Posterior cingulate gyrus (tissue), 11 donors: ENCODE measurements at regions not wholly inside any gene's neighbourhood (a gene's known extent, or its start where the extent isn't known, plus 50 kb on each side); places are given as distances from the start of the nearest gene placed in this dataset.

Source experiments
- DNase-seq, 10 donors: peaks; one replicate each; pipeline versions ENCODE4 v3.0.0 to v3.0.0-alpha.2; 2020 to 2021; ENCODE audit warnings: mixed read lengths in 3 of 10
- intact Hi-C: fragments of 100-400 bp; cut with DNase I; formaldehyde crosslinking; loops from one replicate; pipeline ENCODE4 v1.15.1; 2023

GRCh38 chr22:27656970-27657369 is 144.6 kb downstream of the MN1 start:
- DNase-seq = no peak
- intact Hi-C loops = no loop called here

DNA sequence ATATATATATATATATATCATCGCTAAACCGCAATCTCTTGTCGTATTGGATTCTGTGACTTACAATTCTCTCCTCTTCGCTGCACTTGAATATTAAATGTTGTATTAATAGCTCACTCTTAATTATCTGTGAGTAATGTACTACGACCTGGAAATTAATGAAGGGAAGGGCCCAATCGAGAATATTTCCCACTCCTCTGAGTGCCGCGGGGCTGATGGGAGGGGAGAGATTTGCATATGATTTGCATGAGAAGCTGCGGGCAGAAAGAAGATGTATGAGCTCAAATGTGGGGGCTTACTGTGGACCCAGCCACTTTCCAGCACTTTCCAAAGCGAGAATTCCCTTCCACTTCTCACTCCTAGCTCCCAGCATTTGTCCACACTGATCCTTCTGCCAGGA is 141.2 kb downstream of the MN1 start:
- intact Hi-C loops = no loop called here
- peak in 1 of 10 donors; percentile 8 for DNase-seq

DNA sequence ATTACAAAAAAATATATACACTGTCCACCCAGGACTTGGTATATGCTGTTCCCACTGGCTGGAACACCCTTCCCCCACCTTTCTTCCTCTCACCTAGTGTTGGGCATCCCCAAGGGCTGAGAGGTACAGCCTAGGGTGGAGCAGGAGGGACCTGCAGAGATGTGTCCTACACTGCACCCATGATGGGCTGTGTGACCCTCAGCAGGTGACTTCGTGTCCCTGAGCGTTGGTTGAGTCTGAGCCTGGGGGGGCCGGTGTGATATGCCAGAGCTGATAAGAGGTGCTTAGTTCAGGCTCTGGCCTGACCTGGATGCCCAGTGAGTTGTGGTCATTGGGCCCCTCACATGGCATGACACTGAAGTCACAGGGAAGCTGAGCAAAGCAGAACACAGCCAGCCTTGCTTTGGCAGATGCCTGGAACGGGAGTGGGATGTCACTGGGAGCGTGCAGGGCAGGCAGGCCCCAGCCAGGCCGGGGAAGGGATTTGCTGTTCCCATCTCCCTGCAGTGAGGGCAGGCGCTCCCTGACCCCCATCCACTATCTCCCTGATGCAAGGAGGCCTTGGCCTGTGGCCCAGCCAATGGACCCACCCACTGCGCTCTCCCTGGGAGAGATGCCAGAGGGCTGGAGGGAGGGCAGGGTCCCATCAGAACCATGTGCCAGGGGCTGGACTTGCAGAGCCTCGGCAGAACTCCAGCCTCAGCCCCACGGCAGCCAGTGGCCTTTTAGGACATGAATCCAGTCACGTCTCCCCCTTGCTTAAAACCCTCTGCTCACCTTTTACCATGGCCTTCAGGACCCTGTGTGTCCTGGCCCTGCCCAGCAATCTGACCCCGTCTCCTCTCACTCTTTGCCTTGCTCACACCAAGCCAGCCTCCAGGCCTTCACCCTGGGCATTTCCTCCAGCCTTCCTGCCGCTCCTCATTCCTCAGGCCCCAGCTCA is 138.9 kb downstream of the MN1 start:
- intact Hi-C loops = no loop called here
- DNase-seq = peak in 3 of 10 donors; percentile 15 to 90 (median 42)

DNA sequence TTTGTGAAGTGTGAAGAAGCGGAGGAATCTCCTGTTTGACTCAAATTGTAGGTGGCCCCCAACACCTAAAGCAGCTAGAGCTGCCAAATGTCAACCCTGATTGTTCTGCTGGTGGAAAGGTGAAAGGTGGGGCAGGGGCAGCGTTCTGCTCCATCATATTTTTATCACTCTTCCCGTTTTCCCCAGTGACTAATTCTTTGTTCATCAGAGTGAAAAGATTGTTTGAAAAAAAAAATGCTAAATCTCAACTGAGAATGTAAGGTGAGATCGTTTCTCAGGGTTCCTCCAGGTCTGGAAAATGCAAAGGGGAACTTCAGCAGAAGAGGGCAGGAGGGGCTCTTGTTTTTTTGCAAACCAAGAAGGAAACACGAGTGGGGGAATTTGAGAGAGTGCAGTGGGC is 137.7 kb downstream of the MN1 start:
- no peak for DNase-seq
- intact Hi-C loops = no loop called here

DNA sequence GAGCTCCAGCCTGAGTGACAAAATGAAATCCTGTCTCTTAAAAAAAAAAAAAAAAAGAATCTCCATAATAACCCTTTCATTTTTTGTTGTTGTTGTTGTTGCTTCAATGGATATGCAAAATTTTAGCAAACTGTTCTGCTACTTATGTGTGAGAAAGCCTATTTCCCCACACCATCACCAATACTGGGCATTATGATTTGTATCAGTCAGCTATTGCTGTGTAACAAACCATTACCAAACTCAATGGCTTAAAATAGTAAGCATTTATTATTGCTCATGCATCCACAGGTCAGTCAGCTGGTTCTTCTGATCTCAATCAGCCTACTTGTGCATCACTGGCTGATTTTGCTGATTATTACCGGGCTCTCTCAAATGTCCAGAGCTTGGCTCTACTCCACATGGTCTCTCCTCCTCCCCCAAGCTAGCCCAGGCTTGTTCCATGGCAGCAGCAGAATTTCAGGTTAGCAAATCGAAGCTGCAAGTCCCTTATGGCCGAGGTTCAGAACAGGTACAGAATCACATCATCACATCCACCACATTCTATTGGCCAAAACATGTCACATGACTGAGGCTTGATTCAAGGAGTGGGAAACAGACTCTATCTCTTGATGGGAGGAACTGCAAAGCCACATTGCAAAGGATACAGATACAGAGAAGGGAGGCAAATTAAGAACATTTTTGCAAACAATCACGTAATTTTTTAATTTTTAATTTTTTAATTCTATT is 135.1 kb downstream of the MN1 start:
- no peak for DNase-seq
- intact Hi-C loops = no loop called here

DNA sequence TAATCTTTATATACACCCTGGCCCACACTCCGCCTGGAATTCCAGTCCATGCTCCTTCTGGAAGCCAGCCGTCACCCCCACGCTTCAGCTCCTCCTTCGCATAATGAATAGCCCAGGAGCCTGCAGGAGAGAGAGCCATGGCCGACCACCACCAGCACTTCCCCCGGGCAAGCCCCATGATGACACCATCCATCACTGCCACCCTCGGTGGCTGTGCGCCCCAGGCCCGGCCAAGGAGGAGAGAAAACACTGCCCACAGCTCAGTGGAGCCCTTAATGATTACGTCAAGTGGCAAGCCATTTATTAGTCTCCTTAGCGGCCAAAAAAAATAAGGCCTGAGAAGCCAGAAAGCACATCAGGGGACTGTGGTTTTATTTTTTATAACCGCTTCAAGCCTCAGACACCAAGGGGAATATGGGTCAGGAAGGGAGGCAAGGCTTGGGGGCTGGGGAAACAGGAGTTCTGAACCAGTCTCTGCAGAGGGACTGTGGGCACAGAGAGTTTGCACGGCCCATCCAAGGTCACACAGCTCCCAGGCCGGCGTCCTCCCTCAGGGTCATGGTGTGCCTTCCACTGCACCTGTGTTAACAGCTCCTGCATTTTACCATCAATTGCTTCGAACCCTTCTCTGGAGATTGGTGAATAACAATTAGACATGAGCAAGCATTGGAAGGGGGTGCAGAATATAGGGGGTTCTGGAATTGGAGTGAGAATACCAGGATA is 134.3 kb downstream of the MN1 start:
- DNase-seq = no peak
- intact Hi-C loops = no loop called here

DNA sequence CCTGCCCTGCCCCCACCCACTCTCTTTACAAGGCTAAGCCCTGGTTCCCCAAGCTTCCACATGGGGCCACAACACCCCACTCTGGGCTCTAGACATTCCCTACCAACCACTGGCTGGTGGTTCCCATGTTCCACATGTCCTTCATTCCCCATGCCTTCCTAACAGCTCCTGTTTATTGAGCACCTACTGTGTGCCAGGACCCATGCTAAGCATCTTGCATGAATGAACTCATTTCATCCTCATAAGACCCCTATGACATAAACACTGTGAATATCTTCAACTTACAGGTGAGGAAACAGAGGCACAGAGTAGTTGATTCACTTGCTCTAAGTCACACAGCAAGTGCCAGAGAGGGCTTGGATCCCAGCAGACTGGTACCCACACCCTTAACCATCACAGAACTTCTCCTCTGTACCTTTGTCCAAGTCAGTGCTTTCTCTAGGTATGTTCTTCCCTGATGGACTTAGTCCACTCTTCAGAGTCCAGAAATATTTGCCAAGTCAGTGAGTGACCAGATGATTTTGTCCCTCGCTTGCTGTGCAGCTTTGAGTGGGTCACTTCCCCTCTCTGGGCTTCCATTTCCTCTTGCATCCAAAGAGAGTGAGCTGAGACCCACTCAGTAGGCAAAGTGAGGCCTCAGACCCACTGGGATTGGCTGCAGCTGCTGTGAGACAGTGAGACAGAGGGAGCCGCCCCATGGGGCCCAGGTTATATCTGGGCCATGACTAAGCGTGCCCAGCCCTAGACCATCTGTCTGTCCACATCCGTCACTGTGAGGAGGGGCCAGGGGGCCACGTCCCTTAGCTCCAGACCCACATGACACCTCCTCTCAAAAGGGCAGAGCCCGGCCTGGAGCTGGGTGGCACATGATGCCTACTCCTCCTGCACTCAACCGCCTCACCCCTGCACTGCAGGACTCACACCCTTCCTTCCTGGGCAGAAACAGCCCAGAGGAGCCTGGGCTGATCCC is 132.4 kb downstream of the MN1 start:
- no peak for DNase-seq
- intact Hi-C loops = no loop called here

GRCh38 chr22:27669798-27670599 is 131.6 kb downstream of the MN1 start:
- intact Hi-C loops = no loop called here
- no peak for DNase-seq

- peak in 2 of 10 donors; percentile 49 to 53 for DNase-seq
- intact Hi-C loops = no loop called here
Observed at GRCh38 chr22:27670701-27671412, 130.7 kb downstream of the MN1 start.

GRCh38 chr22:27671413-27671935 is 130.1 kb downstream of the MN1 start:
- no peak for DNase-seq
- intact Hi-C loops = no loop called here

- no peak for DNase-seq
- intact Hi-C loops = no loop called here
Observed at GRCh38 chr22:27672721-27673418, 128.7 kb downstream of the MN1 start.

GRCh38 chr22:27673839-27674238 is 127.7 kb downstream of the MN1 start:
- peak in 6 of 10 donors; percentile 27 to 92 (median 47) for DNase-seq
- intact Hi-C loops = no loop called here

DNA sequence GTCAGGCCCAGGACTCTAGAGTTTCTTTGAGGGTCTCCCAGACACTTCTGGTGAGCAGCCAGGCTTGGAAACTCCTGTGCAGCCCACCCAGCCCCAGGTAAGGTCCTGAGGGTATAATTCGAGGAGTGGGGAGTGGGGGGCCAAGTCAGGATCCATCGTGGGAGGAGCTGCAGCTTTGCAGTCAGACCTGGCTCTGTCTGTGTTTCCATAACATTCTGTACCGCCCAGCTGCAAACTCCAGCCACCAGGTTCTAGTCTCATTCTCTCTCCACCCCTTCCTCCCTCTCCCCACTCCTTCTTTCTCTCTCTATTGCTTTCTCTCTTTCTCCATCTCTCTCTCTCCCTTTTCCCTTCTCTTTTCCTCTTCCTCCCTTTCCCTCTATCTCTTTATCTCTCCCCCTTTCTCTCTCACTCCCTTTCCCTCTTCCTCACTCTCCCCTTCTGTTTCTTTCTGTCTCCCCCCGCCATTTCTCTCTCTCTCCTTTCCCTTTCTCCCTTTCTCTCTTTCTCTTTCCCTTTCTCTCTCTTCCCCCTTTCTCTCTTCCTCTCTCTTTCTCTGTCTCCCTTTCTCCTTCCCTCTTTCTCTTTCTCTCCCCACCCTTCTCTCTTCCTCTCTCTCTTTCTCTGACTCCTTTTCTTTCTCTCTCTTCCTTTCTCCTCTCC is 127.2 kb downstream of the MN1 start:
- intact Hi-C loops = no loop called here
- DNase-seq = no peak

GRCh38 chr22:27676545-27677213 is 124.9 kb downstream of the MN1 start:
- intact Hi-C loops = no loop called here
- DNase-seq = peak in 1 of 10 donors; percentile 2

DNA sequence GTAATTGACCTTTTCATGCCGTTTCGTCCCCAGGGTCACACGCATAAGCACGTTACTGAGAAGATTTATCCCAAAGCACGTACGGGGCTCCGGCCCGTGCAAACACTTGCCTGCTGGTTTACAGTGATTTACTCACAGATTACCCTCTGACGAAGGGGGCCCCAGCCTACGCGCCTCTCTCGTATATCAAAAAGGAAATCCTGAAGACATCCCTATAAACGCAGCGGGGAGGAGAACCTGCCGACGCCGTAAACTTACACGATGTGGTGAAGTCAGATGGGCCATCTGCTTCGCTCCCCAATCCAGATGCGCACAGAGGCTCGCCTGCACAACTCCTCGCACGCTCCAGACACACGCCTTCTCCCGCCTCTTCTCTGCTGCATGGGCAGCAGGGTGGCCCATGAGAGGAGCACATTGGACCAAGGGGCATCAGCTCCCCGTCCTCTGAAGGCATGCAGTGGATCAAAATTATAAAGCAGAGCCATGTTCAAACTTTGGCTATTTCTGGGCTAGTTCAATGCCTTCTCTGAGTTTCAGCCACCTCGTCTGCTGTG is 123.6 kb downstream of the MN1 start:
- peak in 2 of 10 donors; percentile 16 to 76 for DNase-seq
- intact Hi-C loops = no loop called here

DNA sequence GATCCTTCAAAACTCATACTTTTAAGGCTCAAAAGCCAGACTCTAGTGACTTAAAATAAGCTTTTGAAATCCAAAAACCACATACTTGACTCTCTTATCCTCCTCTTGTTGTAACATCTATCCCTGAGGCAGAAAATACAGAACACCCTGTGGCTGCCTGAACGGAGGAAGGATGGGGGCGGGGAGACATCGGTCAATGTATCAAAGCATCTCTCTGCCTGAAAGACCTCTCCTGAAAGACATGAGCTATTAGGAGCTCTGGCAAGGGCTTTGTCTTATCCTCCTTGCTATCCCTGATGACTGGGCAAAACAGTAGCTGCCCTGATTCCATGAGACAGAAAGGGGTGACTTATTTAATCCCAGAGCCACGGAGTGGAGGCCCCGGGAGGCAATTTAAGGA is 122.4 kb downstream of the MN1 start:
- intact Hi-C loops = no loop called here
- peak in 1 of 10 donors; percentile 35 for DNase-seq
